SK-N-SH treated with all-trans-retinoic acid at 6 μM for 48 hours (cell line): ENCODE measurements at regions not wholly inside any gene's neighbourhood (a gene's known extent, or its start where the extent isn't known, plus 50 kb on each side); places are given as distances from the start of the nearest gene placed in this dataset.
A peak's percentile ranks its signal among the peaks of the same experiment; 100 is the strongest.

ENCODE experiments used
- ATAC-seq: fragments of 200-7000 bp; cut with Tn5 transposase; 3 replicates; pipeline ENCODE4 v1.9.1; 2020; ENCODE audit warnings: mild to moderate bottlenecking, moderate library complexity
- ARNTL ChIP-seq: fragments of 450-650 bp; formaldehyde crosslinking; IDR thresholded peaks from 2 replicates; pipeline ENCODE4 v1.5.0; 2020; ENCODE audit warnings: low read depth, mild to moderate bottlenecking, moderate library complexity, borderline replicate concordance
- BACH2 ChIP-seq: fragments of 250-450 bp; sonication (Bioruptor Pico); IDR thresholded peaks from 2 replicates; pipeline ENCODE4 v1.9.0; 2021; ENCODE audit warnings: mild to moderate bottlenecking, borderline replicate concordance
- CSDC2 ChIP-seq: fragments of 250-450 bp; sonication (Bioruptor Pico); IDR thresholded peaks from 2 replicates; pipeline ENCODE4 v1.5.0; 2020; ENCODE audit warnings: mild to moderate bottlenecking, moderate library complexity
- ESRRG ChIP-seq: fragments of 250-450 bp; sonication (Bioruptor Pico); IDR thresholded peaks from 2 replicates; pipeline ENCODE4 v1.6.1; 2021; ENCODE audit warnings: mild to moderate bottlenecking
- GLIS3 ChIP-seq: fragments of 250-450 bp; sonication (Bioruptor Pico); IDR thresholded peaks from 2 replicates; pipeline ENCODE4 v1.5.0; 2020; ENCODE audit warnings: mild to moderate bottlenecking, moderate library complexity
- ISL1 ChIP-seq: fragments of 250-450 bp; sonication (Bioruptor Pico); IDR thresholded peaks from 2 replicates; pipeline ENCODE4 v2.1.2; 2022; ENCODE audit warnings: mild to moderate bottlenecking, moderate library complexity
- OSR1 ChIP-seq: fragments of 250-450 bp; sonication (Bioruptor Pico); IDR thresholded peaks from 2 replicates; pipeline ENCODE4 v1.8.0; 2022; ENCODE audit warnings: moderate library complexity, mild to moderate bottlenecking, inconsistent platforms
- POU6F1 ChIP-seq: fragments of 250-450 bp; sonication (Bioruptor Pico); IDR thresholded peaks from 2 replicates; pipeline ENCODE4 v1.8.0; 2021; ENCODE audit warnings: low read depth, mild to moderate bottlenecking, moderate library complexity, borderline replicate concordance
- PPARA ChIP-seq: fragments of 250-450 bp; sonication (Bioruptor Pico); IDR thresholded peaks from 2 replicates; pipeline ENCODE4 v1.5.0; 2020; ENCODE audit warnings: mild to moderate bottlenecking, borderline replicate concordance
- RARB ChIP-seq: fragments of 250-450 bp; sonication (Bioruptor Pico); IDR thresholded peaks from 2 replicates; pipeline ENCODE4 v1.8.0; 2021; ENCODE audit warnings: mild to moderate bottlenecking, moderate library complexity
- SNAI2 ChIP-seq: fragments of 250-450 bp; sonication (Bioruptor Pico); IDR thresholded peaks from 2 replicates; pipeline ENCODE4 v1.5.0; 2020; ENCODE audit warnings: mild to moderate bottlenecking, moderate library complexity
- TCF4 ChIP-seq: fragments of 250-450 bp; sonication (Bioruptor Pico); IDR thresholded peaks from 2 replicates; pipeline ENCODE4 v1.8.0; 2021; ENCODE audit warnings: mild to moderate bottlenecking, moderate library complexity, borderline replicate concordance
- TOX ChIP-seq: fragments of 250-450 bp; sonication (Bioruptor Pico); IDR thresholded peaks from 2 replicates; pipeline ENCODE4 v1.8.0; 2021; ENCODE audit warnings: mild to moderate bottlenecking, moderate library complexity, borderline replicate concordance
- ZC3H10 ChIP-seq: fragments of 250-450 bp; sonication (Bioruptor Pico); IDR thresholded peaks from 2 replicates; pipeline ENCODE4 v1.5.1; 2021; ENCODE audit warnings: mild to moderate bottlenecking, moderate library complexity
- ZFP3 ChIP-seq: fragments of 250-450 bp; sonication (Bioruptor Pico); IDR thresholded peaks from 2 replicates; pipeline ENCODE4 v1.5.0; 2020; ENCODE audit warnings: mild to moderate bottlenecking, moderate library complexity
- ZFP30 ChIP-seq: fragments of 450-650 bp; formaldehyde crosslinking; IDR thresholded peaks from 2 replicates; pipeline ENCODE4 v1.5.0; 2022; ENCODE audit warnings: mild to moderate bottlenecking, moderate library complexity
- ZNF565 ChIP-seq: fragments of 450-650 bp; formaldehyde crosslinking; conservative IDR thresholded peaks from 2 replicates; pipeline ENCODE4 v1.5.0; 2020; ENCODE audit warnings: low read depth, mild to moderate bottlenecking, moderate library complexity
- ZNF70 ChIP-seq: fragments of 450-650 bp; formaldehyde crosslinking; IDR thresholded peaks from 2 replicates; pipeline ENCODE4 v1.5.0; 2020; ENCODE audit warnings: mild to moderate bottlenecking, moderate library complexity
- ZNF8 ChIP-seq: fragments of 450-650 bp; formaldehyde crosslinking; IDR thresholded peaks from 2 replicates; pipeline ENCODE4 v1.5.0; 2020; ENCODE audit warnings: mild to moderate bottlenecking, moderate library complexity
- TF ChIP-seq, protein P1 (sequence below): fragments of 250-450 bp; sonication (Bioruptor Pico); IDR thresholded peaks from 2 replicates; pipeline ENCODE4 v1.5.0; 2020; ENCODE audit warnings: mild to moderate bottlenecking, moderate library complexity
- TF ChIP-seq, protein P2 (sequence below): fragments of 250-450 bp; sonication (Bioruptor Pico); IDR thresholded peaks from 2 replicates; pipeline ENCODE4 v1.8.0; 2020; ENCODE audit warnings: mild to moderate bottlenecking, moderate library complexity, borderline replicate concordance
- TF ChIP-seq, protein P3 (sequence below): fragments of 250-450 bp; sonication (Bioruptor Pico); IDR thresholded peaks from 2 replicates; pipeline ENCODE4 v1.5.1; 2021; ENCODE audit warnings: mild to moderate bottlenecking, moderate library complexity

- TF ChIP-seq RARB (no peak), ISL1 (CRISPR knock-in tag) (peak; percentile 39)
- ATAC-seq: peak; percentile 91
These were observed 416.9 kb upstream of the USP24 start for GRCh38 chr1:55632058-55632457.

GRCh38 chr1:55631509-55631908 is 416.3 kb upstream of the USP24 start:
- TF ChIP-seq SNAI2 (no peak), ZFP3 (CRISPR knock-in tag) (no peak)
- peak; percentile 13 for ATAC-seq

DNA sequence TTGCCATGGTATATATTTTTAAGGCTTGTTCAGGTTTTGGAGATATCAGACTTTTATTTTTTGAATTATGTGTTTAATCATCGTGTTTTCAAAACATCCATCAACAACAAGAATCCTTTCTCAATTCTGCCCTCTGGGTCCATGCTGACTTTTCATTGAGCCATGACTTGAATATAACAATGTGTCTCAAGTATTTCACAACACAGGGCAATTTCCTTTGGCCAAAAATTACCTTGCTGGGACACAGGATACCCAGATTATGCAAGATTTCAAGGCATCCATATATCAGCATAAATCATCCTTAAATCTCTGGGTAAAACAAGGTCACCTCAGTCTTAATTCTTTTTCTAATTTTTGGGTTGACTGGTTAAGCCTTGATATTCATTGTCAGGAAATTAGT is 411.2 kb upstream of the USP24 start:
- TF ChIP-seq ZFP30: no peak
- no peak for TF ChIP-seq ZNF8 (CRISPR knock-in tag)
- no peak for TF ChIP-seq TOX (CRISPR knock-in tag)
- TF ChIP-seq ISL1 (CRISPR knock-in tag): no peak
- TF ChIP-seq RARB: no peak
- no peak for TF ChIP-seq ARNTL (CRISPR knock-in tag)
- TF ChIP-seq CSDC2 (CRISPR knock-in tag): no peak
- TF ChIP-seq, protein P1, sequence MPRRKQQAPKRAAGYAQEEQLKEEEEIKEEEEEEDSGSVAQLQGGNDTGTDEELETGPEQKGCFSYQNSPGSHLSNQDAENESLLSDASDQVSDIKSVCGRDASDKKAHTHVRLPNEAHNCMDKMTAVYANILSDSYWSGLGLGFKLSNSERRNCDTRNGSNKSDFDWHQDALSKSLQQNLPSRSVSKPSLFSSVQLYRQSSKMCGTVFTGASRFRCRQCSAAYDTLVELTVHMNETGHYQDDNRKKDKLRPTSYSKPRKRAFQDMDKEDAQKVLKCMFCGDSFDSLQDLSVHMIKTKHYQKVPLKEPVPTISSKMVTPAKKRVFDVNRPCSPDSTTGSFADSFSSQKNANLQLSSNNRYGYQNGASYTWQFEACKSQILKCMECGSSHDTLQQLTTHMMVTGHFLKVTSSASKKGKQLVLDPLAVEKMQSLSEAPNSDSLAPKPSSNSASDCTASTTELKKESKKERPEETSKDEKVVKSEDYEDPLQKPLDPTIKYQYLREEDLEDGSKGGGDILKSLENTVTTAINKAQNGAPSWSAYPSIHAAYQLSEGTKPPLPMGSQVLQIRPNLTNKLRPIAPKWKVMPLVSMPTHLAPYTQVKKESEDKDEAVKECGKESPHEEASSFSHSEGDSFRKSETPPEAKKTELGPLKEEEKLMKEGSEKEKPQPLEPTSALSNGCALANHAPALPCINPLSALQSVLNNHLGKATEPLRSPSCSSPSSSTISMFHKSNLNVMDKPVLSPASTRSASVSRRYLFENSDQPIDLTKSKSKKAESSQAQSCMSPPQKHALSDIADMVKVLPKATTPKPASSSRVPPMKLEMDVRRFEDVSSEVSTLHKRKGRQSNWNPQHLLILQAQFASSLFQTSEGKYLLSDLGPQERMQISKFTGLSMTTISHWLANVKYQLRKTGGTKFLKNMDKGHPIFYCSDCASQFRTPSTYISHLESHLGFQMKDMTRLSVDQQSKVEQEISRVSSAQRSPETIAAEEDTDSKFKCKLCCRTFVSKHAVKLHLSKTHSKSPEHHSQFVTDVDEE (CRISPR knock-in tag): no peak
- no peak for TF ChIP-seq PPARA
- TF ChIP-seq ZNF70 (CRISPR knock-in tag): no peak
- no peak for TF ChIP-seq ZC3H10 (CRISPR knock-in tag)
- TF ChIP-seq ESRRG (CRISPR knock-in tag): no peak
- TF ChIP-seq POU6F1 (CRISPR knock-in tag): no peak
- TF ChIP-seq, protein P2, sequence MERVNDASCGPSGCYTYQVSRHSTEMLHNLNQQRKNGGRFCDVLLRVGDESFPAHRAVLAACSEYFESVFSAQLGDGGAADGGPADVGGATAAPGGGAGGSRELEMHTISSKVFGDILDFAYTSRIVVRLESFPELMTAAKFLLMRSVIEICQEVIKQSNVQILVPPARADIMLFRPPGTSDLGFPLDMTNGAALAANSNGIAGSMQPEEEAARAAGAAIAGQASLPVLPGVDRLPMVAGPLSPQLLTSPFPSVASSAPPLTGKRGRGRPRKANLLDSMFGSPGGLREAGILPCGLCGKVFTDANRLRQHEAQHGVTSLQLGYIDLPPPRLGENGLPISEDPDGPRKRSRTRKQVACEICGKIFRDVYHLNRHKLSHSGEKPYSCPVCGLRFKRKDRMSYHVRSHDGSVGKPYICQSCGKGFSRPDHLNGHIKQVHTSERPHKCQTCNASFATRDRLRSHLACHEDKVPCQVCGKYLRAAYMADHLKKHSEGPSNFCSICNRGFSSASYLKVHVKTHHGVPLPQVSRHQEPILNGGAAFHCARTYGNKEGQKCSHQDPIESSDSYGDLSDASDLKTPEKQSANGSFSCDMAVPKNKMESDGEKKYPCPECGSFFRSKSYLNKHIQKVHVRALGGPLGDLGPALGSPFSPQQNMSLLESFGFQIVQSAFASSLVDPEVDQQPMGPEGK (CRISPR knock-in tag): no peak
- TF ChIP-seq, protein P3, sequence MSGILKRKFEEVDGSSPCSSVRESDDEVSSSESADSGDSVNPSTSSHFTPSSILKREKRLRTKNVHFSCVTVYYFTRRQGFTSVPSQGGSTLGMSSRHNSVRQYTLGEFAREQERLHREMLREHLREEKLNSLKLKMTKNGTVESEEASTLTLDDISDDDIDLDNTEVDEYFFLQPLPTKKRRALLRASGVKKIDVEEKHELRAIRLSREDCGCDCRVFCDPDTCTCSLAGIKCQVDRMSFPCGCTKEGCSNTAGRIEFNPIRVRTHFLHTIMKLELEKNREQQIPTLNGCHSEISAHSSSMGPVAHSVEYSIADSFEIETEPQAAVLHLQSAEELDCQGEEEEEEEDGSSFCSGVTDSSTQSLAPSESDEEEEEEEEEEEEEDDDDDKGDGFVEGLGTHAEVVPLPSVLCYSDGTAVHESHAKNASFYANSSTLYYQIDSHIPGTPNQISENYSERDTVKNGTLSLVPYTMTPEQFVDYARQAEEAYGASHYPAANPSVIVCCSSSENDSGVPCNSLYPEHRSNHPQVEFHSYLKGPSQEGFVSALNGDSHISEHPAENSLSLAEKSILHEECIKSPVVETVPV (CRISPR knock-in tag): no peak
- no peak for TF ChIP-seq TCF4 (CRISPR knock-in tag)
- ATAC-seq: no peak

- TF ChIP-seq TCF4 (CRISPR knock-in tag): no peak
- no peak for TF ChIP-seq TOX (CRISPR knock-in tag)
- no peak for TF ChIP-seq ZFP30
- no peak for TF ChIP-seq PPARA
- no peak for TF ChIP-seq ZNF565 (CRISPR knock-in tag)
- no peak for TF ChIP-seq BACH2 (CRISPR knock-in tag)
- no peak for TF ChIP-seq ZC3H10 (CRISPR knock-in tag)
- TF ChIP-seq ZNF8 (CRISPR knock-in tag): no peak
- TF ChIP-seq ZNF70 (CRISPR knock-in tag): no peak
- no peak for TF ChIP-seq SNAI2
- TF ChIP-seq ZFP3 (CRISPR knock-in tag): no peak
- TF ChIP-seq OSR1 (CRISPR knock-in tag): no peak
- no peak for TF ChIP-seq RARB
- TF ChIP-seq ARNTL (CRISPR knock-in tag): no peak
- no peak for TF ChIP-seq GLIS3 (CRISPR knock-in tag)
- no peak for ATAC-seq
These were observed 409.6 kb upstream of the USP24 start for GRCh38 chr1:55624766-55625165.
